ENCODE measurements at regions not wholly inside any gene's neighbourhood (a gene's known extent, or its start where the extent isn't known, plus 50 kb on each side); places are given as distances from the start of the nearest gene placed in this dataset.

- TF ChIP-seq TCF12 (IDR thresholded peaks at IDR 0.05; ENCODE audit: low read depth, low read length) (no peak), MXI1 (IDR thresholded peaks at IDR 0.05; ENCODE audit: low read depth, low read length) (no peak)
These were observed 899.5 kb upstream of the FAM98A start for GRCh38 chr2:34498561-34498960.

Measured in GM12878 (cell line).